ENCODE measurements at regions not wholly inside any gene's neighbourhood (a gene's known extent, or its start where the extent isn't known, plus 50 kb on each side); places are given as distances from the start of the nearest gene placed in this dataset.

GRCh38 chr21:17334484-17334883 is 178.4 kb upstream of the CXADR start:
- TF ChIP-seq, protein P1, sequence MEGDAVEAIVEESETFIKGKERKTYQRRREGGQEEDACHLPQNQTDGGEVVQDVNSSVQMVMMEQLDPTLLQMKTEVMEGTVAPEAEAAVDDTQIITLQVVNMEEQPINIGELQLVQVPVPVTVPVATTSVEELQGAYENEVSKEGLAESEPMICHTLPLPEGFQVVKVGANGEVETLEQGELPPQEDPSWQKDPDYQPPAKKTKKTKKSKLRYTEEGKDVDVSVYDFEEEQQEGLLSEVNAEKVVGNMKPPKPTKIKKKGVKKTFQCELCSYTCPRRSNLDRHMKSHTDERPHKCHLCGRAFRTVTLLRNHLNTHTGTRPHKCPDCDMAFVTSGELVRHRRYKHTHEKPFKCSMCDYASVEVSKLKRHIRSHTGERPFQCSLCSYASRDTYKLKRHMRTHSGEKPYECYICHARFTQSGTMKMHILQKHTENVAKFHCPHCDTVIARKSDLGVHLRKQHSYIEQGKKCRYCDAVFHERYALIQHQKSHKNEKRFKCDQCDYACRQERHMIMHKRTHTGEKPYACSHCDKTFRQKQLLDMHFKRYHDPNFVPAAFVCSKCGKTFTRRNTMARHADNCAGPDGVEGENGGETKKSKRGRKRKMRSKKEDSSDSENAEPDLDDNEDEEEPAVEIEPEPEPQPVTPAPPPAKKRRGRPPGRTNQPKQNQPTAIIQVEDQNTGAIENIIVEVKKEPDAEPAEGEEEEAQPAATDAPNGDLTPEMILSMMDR (IDR thresholded peaks at IDR 0.05; ENCODE audit: low read depth, low read length) = no peak
- TF ChIP-seq EZH2phosphoT487 (IDR thresholded peaks at IDR 0.05; ENCODE audit: low read depth) = no peak
